ENCODE measurements at regions not wholly inside any gene's neighbourhood (a gene's known extent, or its start where the extent isn't known, plus 50 kb on each side); places are given as distances from the start of the nearest gene placed in this dataset.
A peak's percentile ranks its signal among the peaks of the same experiment; 100 is the strongest.

DNA sequence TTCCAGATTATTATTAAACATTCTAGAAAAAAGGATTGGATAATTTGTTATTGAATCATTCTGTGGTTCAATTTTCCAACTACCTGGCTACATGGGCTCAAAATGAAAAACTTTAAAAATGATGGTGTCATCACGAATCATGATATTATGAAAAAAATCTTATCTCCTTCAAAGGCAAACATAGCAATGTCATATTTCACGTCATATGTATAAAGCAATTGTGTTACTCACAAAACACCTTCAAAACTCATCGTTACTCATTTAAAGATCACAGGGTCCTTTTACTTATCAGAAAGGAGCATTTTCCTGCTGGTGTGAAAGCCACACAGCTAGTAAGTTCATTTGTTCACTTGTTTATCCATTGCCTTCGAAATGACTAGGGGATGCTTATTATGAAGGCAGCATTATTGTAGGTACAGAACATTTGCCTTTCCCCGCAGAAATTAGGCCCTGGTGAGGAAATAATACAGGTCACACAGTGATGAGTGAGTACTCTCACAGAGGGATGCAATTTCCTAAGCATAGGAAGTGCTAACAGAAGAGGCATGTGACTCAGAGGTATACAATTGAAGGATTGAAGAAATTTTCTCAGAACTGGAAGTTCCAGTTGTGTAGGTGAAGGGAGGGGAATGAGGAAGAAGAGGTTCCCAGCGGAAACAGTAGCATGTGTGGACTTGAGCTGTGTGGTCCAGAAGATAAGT is 478.7 kb downstream of the INHBA start:
- WGBS, 10 experiments, result 60 to 100% (median 89%) methylated on average over 1 to 6 of the region's 6 CpGs
- H3K4me3 ChIP-seq, result no peak overlapping the region
- H3K4me1 ChIP-seq (replicated peaks in 1 of 2), result peaks cover 2% of the 10 kb centered on the region in 2 donors
- no peak overlapping the region for H3K27ac ChIP-seq
- in situ Hi-C loops (cut with MboI; ENCODE audit: low pct_unique_long_range_greater_than_20kb in 2 of 9, low sequenced_read_pairs in 9 of 9, unreplicated experiment in 9 of 9), result no loop called here
- ATAC-seq (replicated peaks in 6 of 8), result no peak

DNA sequence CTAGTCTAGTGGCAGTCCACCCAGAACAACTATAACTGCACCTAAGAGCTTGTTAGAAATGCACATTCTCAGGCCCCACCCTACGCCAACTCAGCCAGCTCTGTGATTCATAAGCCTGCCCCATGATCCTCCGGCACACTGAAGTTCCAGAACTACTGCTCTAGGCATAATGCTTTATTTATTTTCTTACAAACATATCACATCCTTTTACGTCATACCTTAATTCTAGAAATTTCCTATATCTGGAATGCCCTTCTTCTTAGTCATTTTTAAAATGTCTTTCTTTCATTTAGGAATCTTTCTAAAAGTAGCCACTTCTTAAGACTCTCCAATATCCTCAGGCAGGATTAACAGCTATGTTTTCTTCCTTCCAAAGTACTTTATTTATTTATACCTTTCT is 480.1 kb downstream of the INHBA start:
- Histone ChIP-seq H3K4me1 (replicated peaks in 1 of 2) (peaks cover 2 to 4% of the 10 kb centered on the region in 2 donors), H3K4me3 (no peak overlapping the region), H3K27ac (no peak overlapping the region)
- 10 to 100% (median 91%) methylated on average over 1 to 3 of the region's 3 CpGs for WGBS, 10 experiments
- peak in 2 of 8 experiments; percentile 83 to 90 for ATAC-seq (replicated peaks in 6 of 8)
- in situ Hi-C loops (cut with MboI; ENCODE audit: low pct_unique_long_range_greater_than_20kb in 2 of 9, low sequenced_read_pairs in 9 of 9, unreplicated experiment in 9 of 9), result no loop called here

DNA sequence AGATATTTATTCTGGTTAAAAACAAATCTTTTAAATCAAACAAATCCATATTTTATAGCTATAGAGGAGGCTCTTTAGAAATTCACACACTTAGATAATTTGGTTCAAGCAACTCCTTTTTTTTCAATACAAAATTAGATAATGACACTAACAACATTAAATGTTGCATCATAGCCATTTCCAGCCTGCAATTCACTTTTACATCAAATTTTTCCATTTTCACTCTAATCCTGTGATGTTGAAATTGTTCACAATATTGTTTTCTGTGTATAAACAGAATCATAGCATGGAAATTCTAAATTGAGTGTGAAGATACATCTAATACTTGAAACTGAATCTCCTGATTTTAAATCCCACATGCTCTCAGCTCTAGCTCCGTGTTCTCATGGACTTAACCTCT is 482.6 kb downstream of the INHBA start:
- Histone ChIP-seq H3K27ac (no peak overlapping the region), H3K4me1 (replicated peaks in 1 of 2) (peaks cover 2 to 4% of the 10 kb centered on the region in 2 donors), H3K4me3 (no peak overlapping the region)
- WGBS, 10 experiments, result 22 to 100% (median 80%) methylated on average over 1 of the region's 1 CpG; no CpG with 5 or more reads in 2 of the 10 experiments
- in situ Hi-C loops (cut with MboI; ENCODE audit: low pct_unique_long_range_greater_than_20kb in 2 of 9, low sequenced_read_pairs in 9 of 9, unreplicated experiment in 9 of 9), result no loop called here
- ATAC-seq (replicated peaks in 6 of 8), result no peak

DNA sequence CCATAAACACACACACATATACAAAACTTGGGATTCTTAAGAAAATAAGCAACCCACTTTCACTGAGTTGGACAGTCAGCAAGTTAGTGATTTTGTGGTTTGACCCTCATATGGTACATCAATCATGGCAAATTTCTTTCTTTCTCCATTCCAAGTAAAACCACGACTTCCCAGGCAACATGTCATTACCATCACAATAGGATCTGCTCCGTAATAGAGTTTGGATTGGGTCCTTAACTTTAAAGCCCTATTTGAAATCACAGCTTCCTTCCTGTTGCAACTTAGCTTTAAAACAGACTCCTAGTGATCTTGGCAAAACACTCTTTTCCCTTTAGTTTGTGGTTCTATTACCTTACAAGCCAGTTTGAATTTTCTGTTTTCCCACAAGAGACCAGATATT is 483.6 kb downstream of the INHBA start:
- Histone ChIP-seq H3K4me1 (replicated peaks in 1 of 2) (peaks cover 2 to 4% of the 10 kb centered on the region in 2 donors), H3K4me3 (no peak overlapping the region), H3K27ac (no peak overlapping the region)
- ATAC-seq (replicated peaks in 6 of 8), result peak in 1 of 8 experiments; percentile 49
- in situ Hi-C loops (cut with MboI; ENCODE audit: low pct_unique_long_range_greater_than_20kb in 2 of 9, low sequenced_read_pairs in 9 of 9, unreplicated experiment in 9 of 9), result no loop called here
- WGBS, 10 experiments, result 0 to 92% (median 27%) methylated on average over 1 to 2 of the region's 2 CpGs; no CpG with 5 or more reads in 2 of the 10 experiments

DNA sequence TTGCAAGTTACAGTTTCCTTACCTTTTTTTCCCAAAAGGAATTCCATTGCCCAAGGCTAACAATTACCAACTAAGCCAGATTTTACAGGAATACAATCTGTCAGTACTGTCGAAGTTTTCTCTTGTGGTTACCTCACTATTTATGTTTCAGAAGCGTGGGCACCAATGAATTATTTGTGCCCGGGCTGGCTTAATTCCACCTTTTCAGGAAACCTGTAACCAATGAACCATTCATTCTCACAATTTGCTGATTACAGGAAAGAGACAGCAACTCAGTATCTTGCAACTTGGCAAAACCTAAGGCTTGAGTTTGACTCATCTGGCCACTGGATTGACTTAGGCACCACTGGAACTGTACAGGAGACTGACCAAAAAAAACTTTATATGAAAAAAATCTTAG is 485.6 kb downstream of the INHBA start:
- Histone ChIP-seq H3K4me3 (no peak overlapping the region), H3K4me1 (replicated peaks in 1 of 2) (peaks cover 2 to 4% of the 10 kb centered on the region in 2 donors), H3K27ac (no peak overlapping the region)
- in situ Hi-C loops (cut with MboI; ENCODE audit: low pct_unique_long_range_greater_than_20kb in 2 of 9, low sequenced_read_pairs in 9 of 9, unreplicated experiment in 9 of 9), result no loop called here
- WGBS, 10 experiments, result 33 to 100% (median 82%) methylated on average over 1 to 3 of the region's 3 CpGs; no CpG with 5 or more reads in 2 of the 10 experiments
- ATAC-seq (replicated peaks in 6 of 8), result no peak

DNA sequence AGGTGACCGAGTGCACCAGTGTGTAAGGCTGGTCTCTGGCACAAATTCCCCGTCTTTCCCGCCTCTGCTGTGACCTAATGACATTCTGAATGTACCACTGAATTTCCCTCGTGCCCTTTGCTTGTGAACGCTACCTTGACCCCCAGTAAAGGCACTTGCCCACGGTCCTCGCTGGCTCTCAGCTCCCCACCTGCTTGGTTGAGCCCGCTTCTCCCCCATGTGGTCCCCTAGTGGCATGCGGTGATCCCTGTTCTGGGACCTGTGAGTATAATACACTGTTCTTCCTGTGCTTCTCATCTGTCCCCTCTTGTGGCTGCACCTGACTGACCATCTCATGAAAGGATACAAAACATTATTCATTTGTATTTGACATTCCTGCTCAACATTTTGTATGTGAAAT is 495.7 kb downstream of the INHBA start:
- Histone ChIP-seq H3K4me1 (replicated peaks in 1 of 2) (no peaks in the 10 kb centered on the region), H3K4me3 (no peak overlapping the region), H3K27ac (no peak overlapping the region)
- 72 to 100% (median 100%) methylated on average over 1 to 7 of the region's 9 CpGs; no CpG with 5 or more reads in 1 of the 10 experiments for WGBS, 10 experiments
- in situ Hi-C loops (cut with MboI; ENCODE audit: low pct_unique_long_range_greater_than_20kb in 2 of 9, low sequenced_read_pairs in 9 of 9, unreplicated experiment in 9 of 9), result no loop called here
- no peak for ATAC-seq (replicated peaks in 6 of 8)

DNA sequence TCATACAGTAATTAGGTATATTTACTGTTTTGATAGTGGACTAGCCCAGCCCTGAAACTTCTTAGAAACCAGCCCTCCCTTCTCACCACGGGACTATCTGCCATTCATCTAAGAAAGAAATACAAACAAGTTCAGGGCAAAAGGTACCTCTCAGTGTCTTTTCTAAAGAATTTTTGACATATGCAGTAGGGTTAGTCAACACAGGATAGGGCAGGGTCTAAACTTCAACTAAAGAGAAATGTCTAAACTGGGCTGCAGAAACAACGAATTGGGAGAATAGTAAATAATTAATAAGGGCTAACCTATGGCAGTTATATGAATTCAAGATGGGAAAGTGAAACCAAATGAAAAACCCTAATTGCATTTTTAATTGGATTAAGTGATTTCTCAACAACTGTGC is 496.6 kb downstream of the INHBA start:
- Histone ChIP-seq H3K4me1 (replicated peaks in 1 of 2) (no peaks in the 10 kb centered on the region), H3K4me3 (no peak overlapping the region), H3K27ac (no peak overlapping the region)
- no peak for ATAC-seq (replicated peaks in 6 of 8)
- in situ Hi-C loops (cut with MboI; ENCODE audit: low pct_unique_long_range_greater_than_20kb in 2 of 9, low sequenced_read_pairs in 9 of 9, unreplicated experiment in 9 of 9), result no loop called here
- WGBS, 10 experiments, result 44 to 100% (median 75%) methylated on average over 1 to 2 of the region's 2 CpGs; no CpG with 5 or more reads in 1 of the 10 experiments

DNA sequence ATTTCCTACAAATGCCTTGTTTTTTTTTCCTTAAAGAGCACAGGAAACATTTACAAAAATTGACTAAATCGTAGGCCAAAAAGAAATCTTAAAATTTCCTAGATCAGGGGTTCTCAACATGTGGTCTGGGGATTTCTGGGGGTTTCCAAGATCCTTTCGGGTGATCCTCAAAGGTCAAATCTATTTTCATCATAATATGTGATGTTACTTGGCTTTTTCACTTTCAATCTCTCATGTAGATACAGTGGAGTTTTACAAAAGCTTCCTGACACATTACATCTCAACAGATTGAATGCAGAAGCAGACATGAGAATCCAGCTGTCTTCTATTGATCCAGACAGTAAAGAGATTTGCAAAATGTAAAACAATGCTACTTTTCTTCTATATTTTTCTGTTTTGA is 497.3 kb downstream of the INHBA start:
- no peak for ATAC-seq (replicated peaks in 6 of 8)
- 50 to 100% (median 89%) methylated on average over 1 to 2 of the region's 2 CpGs for whole genome bisulfite sequencing, 10 experiments
- Histone ChIP-seq H3K27ac (no peak overlapping the region), H3K4me3 (no peak overlapping the region), H3K4me1 (replicated peaks in 1 of 2) (no peaks in the 10 kb centered on the region)
- in situ Hi-C loops (cut with MboI; ENCODE audit: low pct_unique_long_range_greater_than_20kb in 2 of 9, low sequenced_read_pairs in 9 of 9, unreplicated experiment in 9 of 9), result no loop called here

DNA sequence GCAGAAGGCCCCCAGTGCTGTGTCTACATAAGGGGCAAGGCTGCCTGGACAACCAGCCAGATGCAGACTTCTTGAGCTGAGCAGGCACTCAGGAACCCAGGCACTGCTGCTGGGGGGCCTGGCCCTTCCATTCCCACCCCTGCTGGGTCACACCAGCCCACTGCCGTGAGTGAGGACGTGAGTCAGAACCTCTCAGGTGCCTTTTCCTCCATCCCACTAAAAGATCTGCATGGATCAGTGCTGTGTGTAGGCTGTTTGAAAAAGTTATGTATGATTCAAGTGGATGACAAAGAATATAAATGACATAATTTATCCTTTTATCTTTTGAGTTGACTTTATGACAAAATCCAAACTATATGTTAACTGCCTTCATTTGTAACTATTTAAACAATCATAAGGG is 499.3 kb downstream of the INHBA start:
- no peak overlapping the region for H3K4me3 ChIP-seq
- no peak for ATAC-seq (replicated peaks in 6 of 8)
- H3K4me1 ChIP-seq (replicated peaks in 1 of 2), result peaks cover 0 to 2% of the 10 kb centered on the region in 2 donors
- in situ Hi-C loops (cut with MboI; ENCODE audit: low pct_unique_long_range_greater_than_20kb in 2 of 9, low sequenced_read_pairs in 9 of 9, unreplicated experiment in 9 of 9), result no loop called here
- H3K27ac ChIP-seq, result no peak overlapping the region
- 60 to 94% (median 82%) methylated on average over 1 to 2 of the region's 2 CpGs; no CpG with 5 or more reads in 6 of the 10 experiments for WGBS, 10 experiments

DNA sequence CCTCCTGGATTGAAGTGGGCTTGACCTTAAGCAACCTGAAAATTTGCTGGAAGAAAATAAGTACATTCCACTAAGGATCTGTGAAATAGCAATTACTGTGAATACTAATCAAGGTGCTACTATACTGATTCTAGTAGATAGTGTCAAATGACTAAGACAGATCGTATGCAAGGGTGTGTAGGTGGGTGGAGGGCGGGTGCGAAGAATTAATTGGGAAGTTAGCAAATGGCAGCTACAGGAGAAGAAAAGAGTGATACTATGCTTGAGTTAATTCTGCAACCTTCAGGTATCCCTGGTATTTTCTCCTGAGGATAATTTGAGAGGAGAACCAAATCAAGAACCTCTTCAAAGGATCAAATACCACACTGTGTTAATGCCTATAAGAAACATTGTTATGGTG is 501.9 kb downstream of the INHBA start:
- no peak for ATAC-seq (replicated peaks in 6 of 8)
- no peak overlapping the region for H3K27ac ChIP-seq
- 60 to 100% (median 92%) methylated on average over 1 to 3 of the region's 3 CpGs; no CpG with 5 or more reads in 3 of the 10 experiments for WGBS, 10 experiments
- H3K4me3 ChIP-seq, result no peak overlapping the region
- H3K4me1 ChIP-seq (replicated peaks in 1 of 2), result peaks cover 0 to 7% of the 10 kb centered on the region in 2 donors
- in situ Hi-C loops (cut with MboI; ENCODE audit: low pct_unique_long_range_greater_than_20kb in 2 of 9, low sequenced_read_pairs in 9 of 9, unreplicated experiment in 9 of 9), result no loop called here

DNA sequence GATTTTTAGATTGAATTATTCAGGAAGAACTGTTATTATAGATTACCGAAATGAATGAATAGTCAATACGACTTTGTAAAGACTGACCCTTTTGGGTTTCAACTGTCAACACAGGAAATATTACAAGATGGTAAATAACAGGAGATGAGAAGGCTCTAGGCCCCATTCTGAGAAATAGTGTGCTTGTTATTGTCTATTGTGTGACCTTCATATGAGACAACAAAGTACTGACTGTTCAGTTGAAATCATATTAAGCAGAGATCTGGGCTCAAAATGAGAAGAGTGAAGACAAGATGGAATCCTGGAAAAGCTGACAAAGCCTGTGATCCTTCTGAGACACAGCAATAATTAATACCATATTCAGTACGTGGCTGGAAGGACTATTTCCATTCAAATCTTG is 503.8 kb downstream of the INHBA start:
- Histone ChIP-seq H3K4me3 (no peak overlapping the region), H3K4me1 (replicated peaks in 1 of 2) (peaks cover 0 to 7% of the 10 kb centered on the region in 2 donors), H3K27ac (no peak overlapping the region)
- no peak for ATAC-seq (replicated peaks in 6 of 8)
- in situ Hi-C loops (cut with MboI; ENCODE audit: low pct_unique_long_range_greater_than_20kb in 2 of 9, low sequenced_read_pairs in 9 of 9, unreplicated experiment in 9 of 9), result no loop called here
- WGBS, 10 experiments, result 51 to 100% (median 89%) methylated on average over 1 to 3 of the region's 3 CpGs; no CpG with 5 or more reads in 1 of the 10 experiments

DNA sequence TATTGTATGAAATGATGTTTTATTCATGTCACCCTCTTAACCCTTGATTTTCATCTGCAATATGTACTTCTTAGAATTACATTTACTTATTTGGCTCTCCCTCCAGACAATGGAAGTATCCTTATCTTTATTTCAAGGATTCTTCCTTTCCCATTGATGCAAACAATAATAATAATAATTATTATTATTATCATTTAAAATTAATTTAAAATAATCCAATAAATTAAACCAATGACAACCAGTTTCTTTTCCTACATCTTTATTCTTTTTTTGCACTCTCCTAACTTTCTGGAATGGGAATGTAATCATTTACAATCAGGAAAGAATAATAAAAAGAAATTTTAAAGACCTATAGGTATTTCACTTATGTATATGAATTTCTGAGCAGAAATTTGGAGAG is 504.4 kb downstream of the INHBA start:
- in situ Hi-C loops (cut with MboI; ENCODE audit: low pct_unique_long_range_greater_than_20kb in 2 of 9, low sequenced_read_pairs in 9 of 9, unreplicated experiment in 9 of 9), result no loop called here
- no peak overlapping the region for H3K27ac ChIP-seq
- ATAC-seq (replicated peaks in 6 of 8), result no peak
- no peak overlapping the region for H3K4me3 ChIP-seq
- H3K4me1 ChIP-seq (replicated peaks in 1 of 2), result peaks cover 0 to 7% of the 10 kb centered on the region in 2 donors

DNA sequence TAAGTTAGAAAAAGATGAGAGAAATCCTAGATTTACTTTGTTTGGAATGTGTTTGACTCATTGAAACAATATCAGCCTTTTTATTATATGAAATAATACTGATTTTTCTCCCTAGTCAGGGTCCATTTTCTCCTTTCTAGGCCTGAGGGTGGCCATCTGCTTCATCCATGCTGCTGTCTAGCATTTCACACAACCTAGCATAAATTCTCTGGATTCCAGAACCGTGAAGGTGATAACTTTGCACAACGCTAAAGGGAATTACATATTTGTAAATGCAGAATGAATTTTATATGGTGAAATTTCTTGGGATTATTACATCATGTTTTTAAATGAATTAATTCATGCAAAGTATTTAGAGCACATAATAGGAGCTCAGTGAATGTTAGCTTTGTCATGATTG is 505.1 kb downstream of the INHBA start:
- in situ Hi-C loops (cut with MboI; ENCODE audit: low pct_unique_long_range_greater_than_20kb in 2 of 9, low sequenced_read_pairs in 9 of 9, unreplicated experiment in 9 of 9), result no loop called here
- H3K27ac ChIP-seq, result no peak overlapping the region
- ATAC-seq (replicated peaks in 6 of 8), result peak in 1 of 8 experiments; percentile 82
- H3K4me3 ChIP-seq, result no peak overlapping the region
- 0 to 100% (median 86%) methylated on average over 1 to 2 of the region's 2 CpGs; no CpG with 5 or more reads in 3 of the 10 experiments for WGBS, 10 experiments
- peaks cover 0 to 7% of the 10 kb centered on the region in 2 donors for H3K4me1 ChIP-seq (replicated peaks in 1 of 2)

DNA sequence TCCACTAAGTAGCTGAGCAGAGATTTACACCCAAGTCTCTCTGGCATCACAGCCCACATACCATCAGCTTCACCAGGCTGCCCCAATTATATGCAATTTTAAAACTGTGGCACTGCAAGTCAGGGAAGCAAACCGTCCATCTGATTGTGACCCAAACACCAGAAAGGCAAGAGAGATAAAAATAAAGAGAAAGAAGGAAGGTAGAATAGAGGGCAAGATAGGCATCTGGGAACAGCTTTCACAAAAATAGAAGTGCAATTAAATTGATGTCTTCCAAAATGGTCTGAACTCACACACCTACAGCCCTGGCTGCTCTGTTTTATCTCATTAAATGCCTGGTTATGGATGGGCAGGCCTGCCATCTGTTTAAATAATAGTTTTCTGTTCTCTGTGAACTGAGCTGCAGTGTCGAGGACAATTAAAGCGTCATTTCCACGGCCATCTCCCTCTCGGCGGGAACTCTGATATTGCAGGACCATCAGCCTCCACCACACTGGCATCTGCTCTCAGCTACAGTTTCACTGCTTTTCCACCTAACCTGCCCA is 509.1 kb downstream of the INHBA start:
- 33 to 95% (median 83%) methylated on average over 1 to 4 of the region's 6 CpGs; no CpG with 5 or more reads in 1 of the 10 experiments for WGBS, 10 experiments
- ATAC-seq (replicated peaks in 6 of 8), result peak in 3 of 8 experiments; percentile 18 to 69 (median 36)
- no peak overlapping the region for H3K4me3 ChIP-seq
- in situ Hi-C loops (cut with MboI; ENCODE audit: low pct_unique_long_range_greater_than_20kb in 2 of 9, low sequenced_read_pairs in 9 of 9, unreplicated experiment in 9 of 9), result no loop called here
- peaks cover 0 to 7% of the 10 kb centered on the region in 2 donors for H3K4me1 ChIP-seq (replicated peaks in 1 of 2)
- H3K27ac ChIP-seq, result no peak overlapping the region
